ENCODE measurements at regions not wholly inside any gene's neighbourhood (a gene's known extent, or its start where the extent isn't known, plus 50 kb on each side); places are given as distances from the start of the nearest gene placed in this dataset.

DNA sequence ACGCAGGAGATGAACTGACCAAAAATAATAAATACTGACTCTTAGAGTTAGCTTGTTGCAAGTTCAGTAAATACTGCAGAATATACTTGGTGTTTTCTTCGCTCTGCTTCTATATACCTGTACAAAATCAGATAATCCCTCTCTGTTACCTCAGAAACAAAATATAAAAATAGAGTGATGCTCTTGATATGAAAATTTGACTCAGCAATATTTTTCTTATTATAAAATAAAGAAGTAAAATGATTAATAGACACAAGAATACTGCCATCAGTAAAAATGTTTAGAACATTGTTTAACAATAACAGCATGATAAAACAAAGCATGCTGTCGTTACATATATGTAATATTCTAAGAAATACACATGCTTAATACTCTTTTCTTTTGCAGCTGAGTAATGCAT, 1366.9 kb upstream of the EYS start:
- no peak overlapping the region for H3K4me3 ChIP-seq (ENCODE audit: low read depth, low read length)
- TF ChIP-seq, protein P1, sequence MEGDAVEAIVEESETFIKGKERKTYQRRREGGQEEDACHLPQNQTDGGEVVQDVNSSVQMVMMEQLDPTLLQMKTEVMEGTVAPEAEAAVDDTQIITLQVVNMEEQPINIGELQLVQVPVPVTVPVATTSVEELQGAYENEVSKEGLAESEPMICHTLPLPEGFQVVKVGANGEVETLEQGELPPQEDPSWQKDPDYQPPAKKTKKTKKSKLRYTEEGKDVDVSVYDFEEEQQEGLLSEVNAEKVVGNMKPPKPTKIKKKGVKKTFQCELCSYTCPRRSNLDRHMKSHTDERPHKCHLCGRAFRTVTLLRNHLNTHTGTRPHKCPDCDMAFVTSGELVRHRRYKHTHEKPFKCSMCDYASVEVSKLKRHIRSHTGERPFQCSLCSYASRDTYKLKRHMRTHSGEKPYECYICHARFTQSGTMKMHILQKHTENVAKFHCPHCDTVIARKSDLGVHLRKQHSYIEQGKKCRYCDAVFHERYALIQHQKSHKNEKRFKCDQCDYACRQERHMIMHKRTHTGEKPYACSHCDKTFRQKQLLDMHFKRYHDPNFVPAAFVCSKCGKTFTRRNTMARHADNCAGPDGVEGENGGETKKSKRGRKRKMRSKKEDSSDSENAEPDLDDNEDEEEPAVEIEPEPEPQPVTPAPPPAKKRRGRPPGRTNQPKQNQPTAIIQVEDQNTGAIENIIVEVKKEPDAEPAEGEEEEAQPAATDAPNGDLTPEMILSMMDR (IDR thresholded peaks at IDR 0.05; ENCODE audit: borderline replicate concordance, insufficient read depth, low read depth, low read length): no peak

DNA sequence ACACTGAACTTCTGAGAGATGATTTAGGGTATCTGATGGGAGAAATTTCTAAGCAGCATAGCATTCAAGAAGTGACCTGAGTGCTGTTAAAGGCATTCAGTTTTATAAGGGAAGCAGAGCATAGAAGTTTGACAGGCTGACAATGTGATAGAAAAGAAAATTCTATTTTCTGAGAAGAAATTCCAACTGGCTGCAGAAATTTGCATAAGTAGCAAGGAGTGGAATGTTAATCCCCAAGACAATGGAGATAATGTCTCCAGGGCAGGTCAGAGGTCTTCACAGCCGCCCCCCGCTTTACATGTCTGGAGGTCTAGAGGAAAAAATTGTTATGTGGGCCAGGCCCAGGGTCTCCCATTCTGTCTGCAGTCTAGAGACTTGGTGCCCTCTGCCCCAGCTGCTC, 1361.8 kb upstream of the EYS start:
- H3K4me3 ChIP-seq (ENCODE audit: low read depth, low read length): no peak overlapping the region
- TF ChIP-seq, protein P1 (IDR thresholded peaks at IDR 0.05; ENCODE audit: borderline replicate concordance, insufficient read depth, low read depth, low read length): no peak

DNA sequence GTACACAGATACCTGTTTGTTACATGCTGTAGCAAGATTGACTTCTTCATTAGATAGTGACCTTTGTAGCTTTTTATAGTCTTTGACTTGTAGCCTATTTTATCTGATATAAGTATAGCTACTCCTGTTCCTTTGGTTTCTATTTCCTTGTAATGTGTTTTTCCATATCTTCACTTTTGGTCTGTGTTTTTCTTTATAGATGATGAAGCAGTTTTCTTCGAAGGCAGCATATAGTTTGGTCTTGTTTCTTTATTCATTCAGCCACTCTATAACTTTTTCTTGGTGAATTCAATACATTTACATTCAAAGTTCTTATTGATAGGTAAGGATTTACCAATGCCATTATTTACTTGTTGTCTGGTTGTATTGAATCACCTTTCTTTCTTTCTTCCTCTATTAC, 1357.3 kb upstream of the EYS start:
- no peak overlapping the region for H3K4me3 ChIP-seq (ENCODE audit: low read depth, low read length)
- TF ChIP-seq, protein P1 (IDR thresholded peaks at IDR 0.05; ENCODE audit: borderline replicate concordance, insufficient read depth, low read depth, low read length): no peak

DNA sequence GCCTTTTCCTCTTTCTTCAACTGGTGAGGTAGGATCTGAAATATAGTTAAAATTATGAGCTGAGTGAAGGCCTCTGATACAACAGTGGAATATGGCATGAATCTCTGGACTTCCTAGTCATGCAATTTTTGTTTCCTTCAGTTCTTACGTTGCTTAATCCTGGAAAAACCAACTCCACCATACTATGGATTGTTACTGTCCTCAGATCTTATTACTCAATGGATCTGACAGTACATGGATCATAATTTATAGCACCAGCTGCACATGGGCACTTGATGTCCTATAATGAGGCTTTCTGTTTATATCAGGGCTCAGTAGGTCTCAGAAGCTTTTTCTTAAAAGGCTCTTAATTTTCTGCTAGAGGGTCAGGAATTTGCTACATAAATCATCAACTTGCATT, 1341.0 kb upstream of the EYS start:
- TF ChIP-seq, protein P1 (IDR thresholded peaks at IDR 0.05; ENCODE audit: borderline replicate concordance, insufficient read depth, low read depth, low read length): no peak
- H3K4me3 ChIP-seq (ENCODE audit: low read depth, low read length): no peak overlapping the region

DNA sequence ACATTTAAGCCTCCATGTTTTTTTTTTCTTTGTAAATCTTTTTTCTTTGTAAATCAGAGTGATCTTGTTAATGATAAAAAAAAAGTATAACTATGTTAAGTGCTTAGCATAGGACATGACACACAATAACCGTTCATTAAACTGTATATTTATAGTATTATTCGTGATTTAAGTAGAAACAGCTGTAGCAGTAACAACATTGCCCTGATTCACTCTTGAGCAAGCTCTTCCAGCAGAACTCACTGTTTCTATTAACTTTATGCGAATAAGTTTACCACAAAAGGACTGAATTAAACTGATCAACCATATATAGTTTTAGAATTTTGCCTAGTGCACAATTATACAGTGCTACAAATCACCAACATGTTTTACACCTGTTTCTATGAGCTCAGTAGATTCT, 1338.0 kb upstream of the EYS start:
- no peak overlapping the region for H3K4me3 ChIP-seq (ENCODE audit: low read depth, low read length)
- TF ChIP-seq, protein P1 (IDR thresholded peaks at IDR 0.05; ENCODE audit: borderline replicate concordance, insufficient read depth, low read depth, low read length): no peak

DNA sequence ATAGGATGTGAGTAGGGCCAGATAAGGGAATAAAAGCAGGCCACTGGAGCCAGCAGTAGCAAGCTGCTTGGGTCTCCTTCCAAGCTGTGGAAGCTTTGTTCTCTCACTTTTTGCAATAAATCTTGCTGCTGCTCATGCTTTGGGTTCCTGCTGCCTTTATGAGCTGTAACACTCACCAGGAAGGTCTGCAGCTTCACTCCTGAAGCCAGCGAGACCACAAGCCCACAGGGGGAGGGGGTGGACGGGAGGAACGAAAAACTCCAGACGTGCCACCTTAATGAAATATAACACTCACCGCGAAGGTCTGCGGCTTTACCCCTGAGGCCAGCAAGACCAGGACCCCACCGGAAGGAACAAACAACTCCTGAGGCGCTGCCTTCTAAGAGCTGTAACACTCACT, 1324.4 kb upstream of the EYS start:
- TF ChIP-seq, protein P1 (IDR thresholded peaks at IDR 0.05; ENCODE audit: borderline replicate concordance, insufficient read depth, low read depth, low read length): no peak
- no peak overlapping the region for H3K4me3 ChIP-seq (ENCODE audit: low read depth, low read length)

DNA sequence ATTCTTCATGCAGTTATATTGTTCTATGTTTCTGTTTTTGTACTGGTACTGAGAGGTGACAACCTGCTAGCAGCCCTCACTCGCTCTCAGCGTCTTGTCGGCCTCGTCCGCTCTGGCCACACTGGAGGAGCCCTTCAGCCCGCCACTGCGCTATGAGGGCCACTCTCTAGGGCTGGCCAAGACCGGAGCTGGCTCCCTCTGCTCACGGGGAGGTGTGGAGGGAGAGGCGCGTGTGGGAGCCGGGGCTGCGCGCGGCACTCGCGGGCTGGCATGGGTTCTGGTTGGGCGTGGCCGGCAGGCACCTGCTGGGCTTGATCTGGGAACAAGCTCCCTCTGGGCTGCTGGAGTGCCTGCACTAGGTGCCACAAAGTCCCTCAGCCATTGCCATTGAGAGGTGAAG, 1323.8 kb upstream of the EYS start:
- H3K4me3 ChIP-seq (ENCODE audit: low read depth, low read length): no peak overlapping the region
- TF ChIP-seq, protein P1 (IDR thresholded peaks at IDR 0.05; ENCODE audit: borderline replicate concordance, insufficient read depth, low read depth, low read length): no peak

All from GM12875 (cell line).